Fibroblast of villous mesenchyme (primary cell): ENCODE measurements at regions not wholly inside any gene's neighbourhood (a gene's known extent, or its start where the extent isn't known, plus 50 kb on each side); places are given as distances from the start of the nearest gene placed in this dataset.

ENCODE experiments used
- DNase-seq: peaks from one replicate; pipeline ENCODE4 v3.0.0-alpha.2; 2010; ENCODE audit warnings: low read depth
- H3K4me3 ChIP-seq: 2 replicates; pipeline ENCODE4 v1.5.1; 2011; ENCODE audit warnings: low read depth, mild to moderate bottlenecking, low read length
- CTCF ChIP-seq: IDR thresholded peaks from 2 replicates; pipeline ENCODE4 v1.5.1; 2012; ENCODE audit warnings: low read depth, mild to moderate bottlenecking, low read length; ENCODE audit not compliant: insufficient read depth

- no peak for TF ChIP-seq CTCF
Measured at GRCh38 chr5:38105231-38105570, 153.2 kb upstream of the EGFLAM start.

DNA sequence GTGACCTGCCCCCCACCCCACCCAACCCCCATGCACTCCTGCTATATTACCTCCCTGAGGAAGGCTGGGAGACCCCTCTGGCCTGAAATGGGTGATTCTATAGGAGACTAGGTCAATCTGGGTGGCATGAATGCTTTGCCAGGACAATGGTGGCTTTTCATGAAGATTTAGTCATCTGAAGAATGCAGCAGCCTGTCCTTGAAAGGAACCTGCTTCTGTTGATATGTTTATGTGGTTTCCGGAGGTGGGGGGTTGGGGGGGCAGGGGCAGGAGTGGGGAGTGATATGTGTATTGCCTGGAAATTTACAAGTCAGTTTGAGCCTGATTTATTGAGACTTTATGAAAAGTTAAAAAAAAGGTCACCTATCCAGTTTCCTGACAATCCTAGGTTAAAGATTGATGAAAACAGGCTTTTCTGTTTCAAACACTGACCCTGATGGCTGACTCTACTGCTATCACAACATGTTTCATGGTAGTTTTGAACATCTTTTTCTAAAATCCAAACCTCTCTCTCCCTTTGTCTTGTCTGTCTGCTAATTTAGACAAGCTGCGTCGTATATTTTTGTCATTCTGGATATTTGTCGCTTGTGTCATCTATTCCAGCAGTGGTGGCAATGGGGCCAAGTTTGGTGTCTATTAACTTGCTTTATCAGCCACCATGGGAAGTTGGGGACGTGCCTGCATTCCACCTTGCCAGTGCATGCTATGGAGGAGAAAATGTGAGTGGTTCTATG is 153.7 kb upstream of the EGFLAM start:
- TF ChIP-seq CTCF, result no peak

More at GRCh38 chr5:38105231-38105570, 153.2 kb upstream of the EGFLAM start:
- no peak for DNase-seq
- H3K4me3 ChIP-seq, result no peak overlapping the region

GRCh38 chr5:38101897-38102296 is 156.5 kb upstream of the EGFLAM start:
- TF ChIP-seq CTCF, result no peak
- H3K4me3 ChIP-seq, result no peak overlapping the region
- DNase-seq, result no peak

More for the DNA sequence above, 153.7 kb upstream of the EGFLAM start:
- no peak overlapping the region for H3K4me3 ChIP-seq
- DNase-seq, result peak; percentile 44

GRCh38 chr5:38099205-38100168 is 158.9 kb upstream of the EGFLAM start:
- no peak for TF ChIP-seq CTCF
- H3K4me3 ChIP-seq, result no peak overlapping the region
- DNase-seq, result no peak

- no peak for DNase-seq
- TF ChIP-seq CTCF, result no peak
- H3K4me3 ChIP-seq, result no peak overlapping the region
Measured at GRCh38 chr5:38094889-38095288, 163.5 kb upstream of the EGFLAM start.

DNA sequence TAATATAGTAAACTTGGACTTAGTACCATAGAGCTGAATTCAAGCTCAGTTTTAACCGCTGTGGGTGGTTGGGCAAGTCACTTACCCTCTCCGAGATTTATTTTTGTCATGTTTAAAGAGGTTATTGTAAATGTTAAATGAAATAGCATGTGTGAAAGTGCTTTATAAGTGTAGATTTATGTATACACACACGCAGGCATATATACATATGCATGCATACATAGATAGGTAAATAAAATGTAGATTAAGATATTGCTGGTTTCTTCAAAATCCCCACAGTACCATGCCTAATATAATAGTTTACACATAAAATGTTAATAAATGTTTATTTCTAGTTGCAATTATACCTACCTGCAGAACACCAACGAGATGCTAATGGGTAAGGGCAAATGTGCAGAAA is 164.5 kb upstream of the EGFLAM start:
- no peak for TF ChIP-seq CTCF
- no peak for DNase-seq
- no peak overlapping the region for H3K4me3 ChIP-seq
